DND-41 (cell line): ENCODE measurements at regions not wholly inside any gene's neighbourhood (a gene's known extent, or its start where the extent isn't known, plus 50 kb on each side); places are given as distances from the start of the nearest gene placed in this dataset.

Source experiments
- CTCF ChIP-seq: IDR thresholded peaks from 2 replicates; pipeline ENCODE4 v1.5.1; 2012; ENCODE audit warnings: borderline replicate concordance, low read length, moderate library complexity, mild to moderate bottlenecking; ENCODE audit not compliant: poor library complexity, severe bottlenecking; ENCODE audit errors: extremely low read depth
- EZH2 ChIP-seq: IDR thresholded peaks from 3 replicates; pipeline ENCODE4 v1.6.1; 2012; ENCODE audit warnings: borderline replicate concordance, low read depth, mild to moderate bottlenecking, moderate library complexity, low read length, inconsistent platforms; ENCODE audit not compliant: severe bottlenecking

DNA sequence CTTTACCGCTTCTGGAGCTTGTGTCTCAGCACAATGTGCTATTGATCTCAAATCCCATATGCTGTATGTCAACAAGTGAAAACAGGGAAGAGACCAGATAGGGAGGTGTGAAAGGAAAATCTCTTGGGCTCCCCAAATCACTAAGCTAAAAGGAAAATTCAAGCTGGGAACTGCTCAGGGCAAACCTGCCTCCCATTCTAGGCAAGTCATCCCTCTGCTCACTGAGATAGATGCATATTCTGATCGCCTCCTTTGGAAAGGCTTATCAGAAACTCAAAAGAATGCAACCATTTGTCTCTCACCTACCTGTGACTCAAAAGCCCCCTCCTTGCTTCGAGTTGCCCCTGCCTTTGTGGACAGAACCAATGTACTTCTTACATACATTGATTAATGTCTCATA, 161.1 kb upstream of the LYZL1 start:
- TF ChIP-seq CTCF (no peak), EZH2 (no peak)
